ENCODE measurements at regions not wholly inside any gene's neighbourhood (a gene's known extent, or its start where the extent isn't known, plus 50 kb on each side); places are given as distances from the start of the nearest gene placed in this dataset.

- Histone ChIP-seq H3K36me3 (ENCODE audit: control insufficient read depth in 2 of 2, insufficient read depth in 2 of 2, low read length in 2 of 2) (no peaks in the 10 kb centered on the region), H3K9ac (ENCODE audit: low read depth in 1 of 2, low read length in 2 of 2) (no peak overlapping the region), H3K4me1 (ENCODE audit: control insufficient read depth in 2 of 2, insufficient read depth in 2 of 2, low read length in 2 of 2) (no peaks in the 10 kb centered on the region), H3K9me3 (ENCODE audit: control insufficient read depth in 2 of 2, low read length in 2 of 2) (peaks cover 3 to 4% of the 10 kb centered on the region in 2 donors), H3K4me3 (ENCODE audit: low read length in 2 of 2) (no peak overlapping the region), H3K27me3 (ENCODE audit: control insufficient read depth in 2 of 2, insufficient read depth in 2 of 2, low read length in 2 of 2) (no peaks in the 10 kb centered on the region), H3K27ac (ENCODE audit: low read depth in 2 of 2, low read length in 2 of 2) (no peak overlapping the region)
Measured at GRCh38 chr21:23247334-23247733, 2249.1 kb downstream of the NCAM2 start.

GRCh38 chr21:23245255-23245654 lies 2247.0 kb downstream of the NCAM2 start:
- peaks cover 3 to 4% of the 10 kb centered on the region in 2 donors for H3K9me3 ChIP-seq (ENCODE audit: control insufficient read depth in 2 of 2, low read length in 2 of 2)
- H3K27me3 ChIP-seq (ENCODE audit: control insufficient read depth in 2 of 2, insufficient read depth in 2 of 2, low read length in 2 of 2) = no peaks in the 10 kb centered on the region
- H3K9ac ChIP-seq (ENCODE audit: low read depth in 1 of 2, low read length in 2 of 2) = no peak overlapping the region
- H3K36me3 ChIP-seq (ENCODE audit: control insufficient read depth in 2 of 2, insufficient read depth in 2 of 2, low read length in 2 of 2) = no peaks in the 10 kb centered on the region
- no peak overlapping the region for H3K4me3 ChIP-seq (ENCODE audit: low read length in 2 of 2)
- no peaks in the 10 kb centered on the region for H3K4me1 ChIP-seq (ENCODE audit: control insufficient read depth in 2 of 2, insufficient read depth in 2 of 2, low read length in 2 of 2)
- H3K27ac ChIP-seq (ENCODE audit: low read depth in 2 of 2, low read length in 2 of 2) = no peak overlapping the region

- H3K36me3 ChIP-seq (ENCODE audit: control insufficient read depth in 2 of 2, insufficient read depth in 2 of 2, low read length in 2 of 2) = no peaks in the 10 kb centered on the region
- H3K9me3 ChIP-seq (ENCODE audit: control insufficient read depth in 2 of 2, low read length in 2 of 2) = peaks cover 0 to 2% of the 10 kb centered on the region in 2 donors
- H3K27ac ChIP-seq (ENCODE audit: low read depth in 2 of 2, low read length in 2 of 2) = no peak overlapping the region
- H3K27me3 ChIP-seq (ENCODE audit: control insufficient read depth in 2 of 2, insufficient read depth in 2 of 2, low read length in 2 of 2) = no peaks in the 10 kb centered on the region
- H3K9ac ChIP-seq (ENCODE audit: low read depth in 1 of 2, low read length in 2 of 2) = no peak overlapping the region
- no peaks in the 10 kb centered on the region for H3K4me1 ChIP-seq (ENCODE audit: control insufficient read depth in 2 of 2, insufficient read depth in 2 of 2, low read length in 2 of 2)
- H3K4me3 ChIP-seq (ENCODE audit: low read length in 2 of 2) = no peak overlapping the region
Measured at GRCh38 chr21:23223882-23224281, 2225.7 kb downstream of the NCAM2 start.

- H3K4me3 ChIP-seq (ENCODE audit: low read length in 2 of 2) = no peak overlapping the region
- H3K36me3 ChIP-seq (ENCODE audit: control insufficient read depth in 2 of 2, insufficient read depth in 2 of 2, low read length in 2 of 2) = no peaks in the 10 kb centered on the region
- peaks cover 0 to 3% of the 10 kb centered on the region in 2 donors for H3K9me3 ChIP-seq (ENCODE audit: control insufficient read depth in 2 of 2, low read length in 2 of 2)
Measured at GRCh38 chr21:23218667-23219066, 2220.5 kb downstream of the NCAM2 start.

GRCh38 chr21:23217597-23217996 lies 2219.4 kb downstream of the NCAM2 start:
- H3K9ac ChIP-seq (ENCODE audit: low read depth in 1 of 2, low read length in 2 of 2) = no peak overlapping the region
- peaks cover 3 to 9% of the 10 kb centered on the region in 2 donors for H3K9me3 ChIP-seq (ENCODE audit: control insufficient read depth in 2 of 2, low read length in 2 of 2)
- no peak overlapping the region for H3K27ac ChIP-seq (ENCODE audit: low read depth in 2 of 2, low read length in 2 of 2)
- H3K36me3 ChIP-seq (ENCODE audit: control insufficient read depth in 2 of 2, insufficient read depth in 2 of 2, low read length in 2 of 2) = no peaks in the 10 kb centered on the region
- H3K4me1 ChIP-seq (ENCODE audit: control insufficient read depth in 2 of 2, insufficient read depth in 2 of 2, low read length in 2 of 2) = no peaks in the 10 kb centered on the region
- no peaks in the 10 kb centered on the region for H3K27me3 ChIP-seq (ENCODE audit: control insufficient read depth in 2 of 2, insufficient read depth in 2 of 2, low read length in 2 of 2)
- H3K4me3 ChIP-seq (ENCODE audit: low read length in 2 of 2) = no peak overlapping the region

More at GRCh38 chr21:23218667-23219066, 2220.5 kb downstream of the NCAM2 start:
- Histone ChIP-seq H3K4me1 (ENCODE audit: control insufficient read depth in 2 of 2, insufficient read depth in 2 of 2, low read length in 2 of 2) (no peaks in the 10 kb centered on the region), H3K27ac (ENCODE audit: low read depth in 2 of 2, low read length in 2 of 2) (no peak overlapping the region), H3K9ac (ENCODE audit: low read depth in 1 of 2, low read length in 2 of 2) (no peak overlapping the region), H3K27me3 (ENCODE audit: control insufficient read depth in 2 of 2, insufficient read depth in 2 of 2, low read length in 2 of 2) (no peaks in the 10 kb centered on the region)

- Histone ChIP-seq H3K4me1 (ENCODE audit: control insufficient read depth in 2 of 2, insufficient read depth in 2 of 2, low read length in 2 of 2) (no peaks in the 10 kb centered on the region), H3K27ac (ENCODE audit: low read depth in 2 of 2, low read length in 2 of 2) (no peak overlapping the region), H3K36me3 (ENCODE audit: control insufficient read depth in 2 of 2, insufficient read depth in 2 of 2, low read length in 2 of 2) (no peaks in the 10 kb centered on the region), H3K4me3 (ENCODE audit: low read length in 2 of 2) (no peak overlapping the region), H3K27me3 (ENCODE audit: control insufficient read depth in 2 of 2, insufficient read depth in 2 of 2, low read length in 2 of 2) (no peaks in the 10 kb centered on the region), H3K9ac (ENCODE audit: low read depth in 1 of 2, low read length in 2 of 2) (no peak overlapping the region), H3K9me3 (ENCODE audit: control insufficient read depth in 2 of 2, low read length in 2 of 2) (peaks cover 3 to 10% of the 10 kb centered on the region in 2 donors)
Measured at GRCh38 chr21:23215261-23215660, 2217.1 kb downstream of the NCAM2 start.
